CD14-positive monocyte (primary cell): ENCODE measurements at regions not wholly inside any gene's neighbourhood (a gene's known extent, or its start where the extent isn't known, plus 50 kb on each side); places are given as distances from the start of the nearest gene placed in this dataset.
A peak's percentile ranks its signal among the peaks of the same experiment; 100 is the strongest.

ENCODE experiments used
- DNase-seq, 3 donors: peaks; one replicate each; pipeline ENCODE4 v3.0.0-alpha.2; 2011 to 2022
- H2AFZ ChIP-seq: 2 replicates; pipeline ENCODE4 v1.6.0; 2012; ENCODE audit warnings: mild to moderate bottlenecking, low read depth, low read length, inconsistent platforms; ENCODE audit not compliant: insufficient read depth, poor library complexity, severe bottlenecking
- H3K27ac ChIP-seq, 2 donors: 1 replicate in 1 of 2; 2 replicates in 1 of 2; pipeline ENCODE4 v1.5.1; 2012 to 2013; ENCODE audit warnings: low read length in 2 of 2, control low read depth in 1 of 2, inconsistent platforms in 1 of 2, low read depth in 1 of 2, mild to moderate bottlenecking in 1 of 2
- H3K27me3 ChIP-seq, 2 donors: one replicate each; pipeline versions ENCODE4 v1.6.0 to v1.6.1; 2011 to 2013; ENCODE audit warnings: low read length in 2 of 2; ENCODE audit not compliant: control insufficient read depth in 2 of 2, insufficient read depth in 2 of 2
- H3K36me3 ChIP-seq, 2 donors: replicated peaks in 1 of 2; 1 replicate in 1 of 2; 2 replicates in 1 of 2; pipeline versions ENCODE4 v1.5.1 to v1.6.1; 2012 to 2013; ENCODE audit warnings: low read length in 2 of 2, control low read depth in 1 of 2, inconsistent platforms in 1 of 2, mild to moderate bottlenecking in 1 of 2; ENCODE audit not compliant: insufficient read depth in 2 of 2, control insufficient read depth in 1 of 2
- H3K4me1 ChIP-seq, 2 donors: 1 replicate in 1 of 2; 2 replicates in 1 of 2; pipeline versions ENCODE4 v1.5.1 to v1.6.1; 2012 to 2013; ENCODE audit warnings: low read length in 2 of 2, control low read depth in 1 of 2, inconsistent platforms in 1 of 2, mild to moderate bottlenecking in 1 of 2, moderate library complexity in 1 of 2; ENCODE audit not compliant: insufficient read depth in 2 of 2, control insufficient read depth in 1 of 2
- H3K4me2 ChIP-seq: replicated peaks from 2 replicates; pipeline ENCODE3; 2012; ENCODE audit warnings: low read length, moderate library complexity, mild to moderate bottlenecking; ENCODE audit not compliant: poor library complexity, severe bottlenecking; ENCODE audit errors: extremely low read depth
- H3K4me3 ChIP-seq, 3 experiments: fragments of 200-600 bp in 1 of 3; sonication (generic) in 1 of 3; replicated peaks in 1 of 3; 1 replicate in 2 of 3; 2 replicates in 1 of 3; pipeline ENCODE4 v1.5.1; 2011 to 2013; ENCODE audit warnings: low read length in 3 of 3, mild to moderate bottlenecking in 3 of 3, control low read depth in 2 of 3, low read depth in 2 of 3, inconsistent platforms in 1 of 3, moderate library complexity in 1 of 3
- H3K79me2 ChIP-seq: 2 replicates; pipeline ENCODE4 v1.6.0; 2012; ENCODE audit warnings: mild to moderate bottlenecking, control low read depth, inconsistent platforms, low read length, moderate library complexity; ENCODE audit not compliant: insufficient read depth
- H3K9ac ChIP-seq: 2 replicates; pipeline ENCODE4 v1.6.0; 2017; ENCODE audit warnings: low read length, mild to moderate bottlenecking; ENCODE audit not compliant: insufficient read depth, poor library complexity, severe bottlenecking
- H3K9me3 ChIP-seq, 2 donors: replicated peaks in 1 of 2; 1 replicate in 1 of 2; 2 replicates in 1 of 2; pipeline versions ENCODE4 v1.5.1 to v1.6.1; 2012 to 2013; ENCODE audit warnings: low read length in 2 of 2, control low read depth in 1 of 2; ENCODE audit not compliant: control insufficient read depth in 1 of 2, insufficient read depth in 1 of 2
- H4K20me1 ChIP-seq: 2 replicates; pipeline ENCODE4 v1.6.0; 2012; ENCODE audit warnings: mild to moderate bottlenecking, low read length, control low read depth, moderate library complexity; ENCODE audit not compliant: insufficient read depth
- H3K27ac Mint-ChIP-seq, 7 donors: one replicate each; pipeline ENCODE4 v1.8.0; 2020; ENCODE audit warnings: mild to moderate bottlenecking in 7 of 7, mixed read lengths in 7 of 7, moderate library complexity in 6 of 7, inconsistent platforms in 2 of 7
- H3K27me3 Mint-ChIP-seq, 3 donors: one replicate each; pipeline ENCODE4 v1.8.0; 2021 to 2022; ENCODE audit warnings: low read depth in 3 of 3, mild to moderate bottlenecking in 3 of 3, mixed read lengths in 3 of 3, moderate library complexity in 3 of 3, inconsistent platforms in 1 of 3
- H3K36me3 Mint-ChIP-seq, 2 donors: one replicate each; pipeline ENCODE4 v1.8.0; 2020; ENCODE audit warnings: mixed read lengths in 2 of 2, inconsistent platforms in 1 of 2, mild to moderate bottlenecking in 1 of 2
- H3K4me1 Mint-ChIP-seq: one replicate; pipeline ENCODE4 v1.8.0; 2020; ENCODE audit warnings: mild to moderate bottlenecking, mixed read lengths
- H3K4me3 Mint-ChIP-seq, 2 donors: one replicate each; pipeline ENCODE4 v1.8.0; 2020; ENCODE audit warnings: mild to moderate bottlenecking in 2 of 2, mixed read lengths in 2 of 2, moderate library complexity in 1 of 2
- H3K9me3 Mint-ChIP-seq, 7 donors: one replicate each; pipeline ENCODE4 v1.8.0; 2020 to 2022; ENCODE audit warnings: mixed read lengths in 7 of 7, mild to moderate bottlenecking in 6 of 7, moderate library complexity in 6 of 7, inconsistent platforms in 2 of 7
- WGBS: methylation state at CpG from one replicate; pipeline ENCODE4 v1.1.5; 2013; ENCODE audit warnings: missing lambda C conversion rate; ENCODE audit not compliant: insufficient coverage; 5-methylcytosine and 5-hydroxymethylcytosine counted together
- intact Hi-C, 2 donors: fragments of 100-400 bp; cut with micrococcal nuclease; formaldehyde crosslinking; loops; one replicate each; pipeline versions ENCODE4 v1.15.0 to v1.15.1; 2023
- TF ChIP-seq, protein P1 (sequence below): fragments of 200-600 bp; IDR thresholded peaks from one replicate; pipeline ENCODE4 v1.8.0; 2022; ENCODE audit warnings: antibody characterized with exemption, mild to moderate bottlenecking

DNA sequence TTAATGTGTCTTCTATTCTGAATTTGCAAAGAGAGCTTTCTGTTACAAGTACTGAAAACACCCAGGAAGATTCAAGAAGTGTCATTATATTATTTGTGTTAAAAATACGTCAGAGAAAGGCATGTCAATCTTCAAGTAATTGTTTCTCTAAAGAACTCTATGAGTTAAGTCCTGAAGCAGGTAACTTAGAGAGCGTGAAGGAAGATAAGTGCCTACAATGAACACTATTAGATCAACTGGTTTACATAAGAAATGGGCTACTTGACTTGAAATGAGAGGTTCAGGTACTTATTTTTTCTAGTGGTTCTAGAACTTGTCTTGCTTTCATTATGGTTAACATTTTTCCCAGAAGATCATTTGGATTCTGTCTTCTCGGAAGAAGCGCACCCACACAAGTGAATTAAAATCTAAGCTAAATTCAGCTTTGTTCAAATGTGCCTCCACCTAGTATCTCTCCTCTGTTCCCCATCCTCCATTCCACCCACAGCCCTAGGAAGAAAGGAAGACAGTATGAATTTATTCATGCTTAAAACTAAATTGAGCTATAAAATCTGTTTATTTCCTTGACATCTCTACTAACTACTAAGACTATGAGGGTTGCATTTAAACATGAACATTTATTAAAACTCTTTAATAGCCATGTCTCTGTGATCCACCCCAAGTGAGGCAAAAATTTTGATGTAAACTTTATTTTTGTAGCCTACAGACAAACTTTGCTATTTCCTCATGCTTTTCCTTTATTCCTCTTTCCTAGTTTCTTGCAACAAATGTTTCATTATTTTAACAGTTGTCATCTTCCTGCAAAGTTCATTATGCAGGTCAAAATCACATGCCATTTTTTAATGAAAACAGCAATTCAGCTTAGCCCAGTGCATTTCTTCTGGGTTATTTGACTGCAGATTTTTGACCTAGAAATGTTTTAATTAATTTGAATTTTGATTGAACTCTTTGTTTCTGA is 206.8 kb downstream of the KCNJ2 start:
- peaks cover 11 to 24% of the 10 kb centered on the region in 2 donors for H3K4me1 ChIP-seq
- H3K27me3 Mint-ChIP-seq: peaks cover 0 to 2% (median 0%) of the 10 kb centered on the region in 3 donors
- intact Hi-C loops: no loop called here
- no peak overlapping the region for H3K27ac ChIP-seq
- no peaks in the 10 kb centered on the region for H3K9me3 ChIP-seq
- H2AFZ ChIP-seq: no peak overlapping the region
- H3K36me3 ChIP-seq: no peaks in the 10 kb centered on the region
- H3K4me3 Mint-ChIP-seq: peak overlapping the region in 1 of 2 donors; percentile 62
- peaks cover 0 to 3% (median 2%) of the 10 kb centered on the region in 7 donors for H3K9me3 Mint-ChIP-seq
- H3K9ac ChIP-seq: no peak overlapping the region
- H3K79me2 ChIP-seq: no peaks in the 10 kb centered on the region
- no peaks in the 10 kb centered on the region for H3K27me3 ChIP-seq
- no peak for DNase-seq
- no peak overlapping the region for H3K4me2 ChIP-seq
- TF ChIP-seq, protein P1, sequence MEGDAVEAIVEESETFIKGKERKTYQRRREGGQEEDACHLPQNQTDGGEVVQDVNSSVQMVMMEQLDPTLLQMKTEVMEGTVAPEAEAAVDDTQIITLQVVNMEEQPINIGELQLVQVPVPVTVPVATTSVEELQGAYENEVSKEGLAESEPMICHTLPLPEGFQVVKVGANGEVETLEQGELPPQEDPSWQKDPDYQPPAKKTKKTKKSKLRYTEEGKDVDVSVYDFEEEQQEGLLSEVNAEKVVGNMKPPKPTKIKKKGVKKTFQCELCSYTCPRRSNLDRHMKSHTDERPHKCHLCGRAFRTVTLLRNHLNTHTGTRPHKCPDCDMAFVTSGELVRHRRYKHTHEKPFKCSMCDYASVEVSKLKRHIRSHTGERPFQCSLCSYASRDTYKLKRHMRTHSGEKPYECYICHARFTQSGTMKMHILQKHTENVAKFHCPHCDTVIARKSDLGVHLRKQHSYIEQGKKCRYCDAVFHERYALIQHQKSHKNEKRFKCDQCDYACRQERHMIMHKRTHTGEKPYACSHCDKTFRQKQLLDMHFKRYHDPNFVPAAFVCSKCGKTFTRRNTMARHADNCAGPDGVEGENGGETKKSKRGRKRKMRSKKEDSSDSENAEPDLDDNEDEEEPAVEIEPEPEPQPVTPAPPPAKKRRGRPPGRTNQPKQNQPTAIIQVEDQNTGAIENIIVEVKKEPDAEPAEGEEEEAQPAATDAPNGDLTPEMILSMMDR: no peak
- H3K27ac Mint-ChIP-seq: no peak overlapping the region
- H4K20me1 ChIP-seq: no peaks in the 10 kb centered on the region
- H3K4me3 ChIP-seq: no peak overlapping the region
- H3K4me1 Mint-ChIP-seq: peaks cover 23% of the 10 kb centered on the region
- no CpG with 5 or more reads among the region's 4 CpGs for WGBS
- no peaks in the 10 kb centered on the region for H3K36me3 Mint-ChIP-seq

DNA sequence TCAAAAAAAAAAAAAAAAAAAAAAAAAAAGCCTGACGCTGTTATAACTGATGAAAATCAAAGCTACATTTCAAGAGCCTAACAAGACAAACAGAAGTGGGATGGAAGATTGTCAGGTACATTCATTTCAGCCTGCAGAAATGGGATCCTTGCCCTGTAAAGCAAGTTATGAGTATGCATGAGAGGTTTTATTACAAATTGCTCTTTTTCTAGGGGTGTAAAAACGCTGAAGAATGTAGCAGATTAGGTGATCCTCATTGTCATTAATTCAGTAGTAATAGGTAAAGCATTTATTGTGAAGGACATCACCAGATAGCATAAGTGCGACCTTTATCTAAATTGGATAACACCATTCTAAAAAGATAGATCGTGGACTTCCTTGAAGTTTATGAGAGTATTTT is 208.3 kb downstream of the KCNJ2 start:
- no peak overlapping the region for H3K4me2 ChIP-seq
- H3K4me3 Mint-ChIP-seq: no peak overlapping the region
- WGBS: 100% methylated on average over 1 of the region's 4 CpGs
- no peaks in the 10 kb centered on the region for H3K9me3 ChIP-seq
- H2AFZ ChIP-seq: no peak overlapping the region
- H4K20me1 ChIP-seq: no peaks in the 10 kb centered on the region
- H3K4me1 Mint-ChIP-seq: peaks cover 23% of the 10 kb centered on the region
- H3K27me3 ChIP-seq: no peaks in the 10 kb centered on the region
- H3K27me3 Mint-ChIP-seq: peaks cover 0 to 2% (median 0%) of the 10 kb centered on the region in 3 donors
- H3K79me2 ChIP-seq: no peaks in the 10 kb centered on the region
- H3K27ac Mint-ChIP-seq: no peak overlapping the region
- H3K36me3 Mint-ChIP-seq: no peaks in the 10 kb centered on the region
- no peak overlapping the region for H3K4me3 ChIP-seq
- H3K9me3 Mint-ChIP-seq: peaks cover 0 to 3% (median 2%) of the 10 kb centered on the region in 7 donors
- DNase-seq: no peak
- H3K27ac ChIP-seq: no peak overlapping the region
- TF ChIP-seq, protein P1: no peak
- peaks cover 11 to 24% of the 10 kb centered on the region in 2 donors for H3K4me1 ChIP-seq
- H3K9ac ChIP-seq: no peak overlapping the region
- H3K36me3 ChIP-seq: no peaks in the 10 kb centered on the region
- intact Hi-C loops: no loop called here
